ENCODE measurements at regions not wholly inside any gene's neighbourhood (a gene's known extent, or its start where the extent isn't known, plus 50 kb on each side); places are given as distances from the start of the nearest gene placed in this dataset.

DNA sequence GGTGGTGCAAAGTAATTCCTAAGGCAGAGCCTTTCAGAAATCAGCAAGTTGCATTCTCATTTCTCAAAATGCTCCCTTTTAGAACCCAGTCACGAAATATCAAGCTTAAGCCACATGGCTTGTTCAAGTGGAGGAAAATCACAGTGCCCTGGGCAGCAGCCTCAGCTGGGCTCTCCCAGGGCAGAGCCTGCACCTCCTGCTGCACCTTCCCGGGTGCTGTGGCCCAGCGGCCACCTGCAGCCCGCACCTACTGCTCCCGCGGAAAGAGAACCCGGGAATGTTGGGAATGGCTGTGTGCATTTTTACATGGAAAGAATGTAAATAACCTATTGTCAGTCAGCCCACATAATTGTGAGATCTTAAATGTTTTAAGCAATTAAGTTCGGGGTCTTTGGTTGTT lies 396.5 kb upstream of the VSTM2A start:
- TF ChIP-seq, protein P1, sequence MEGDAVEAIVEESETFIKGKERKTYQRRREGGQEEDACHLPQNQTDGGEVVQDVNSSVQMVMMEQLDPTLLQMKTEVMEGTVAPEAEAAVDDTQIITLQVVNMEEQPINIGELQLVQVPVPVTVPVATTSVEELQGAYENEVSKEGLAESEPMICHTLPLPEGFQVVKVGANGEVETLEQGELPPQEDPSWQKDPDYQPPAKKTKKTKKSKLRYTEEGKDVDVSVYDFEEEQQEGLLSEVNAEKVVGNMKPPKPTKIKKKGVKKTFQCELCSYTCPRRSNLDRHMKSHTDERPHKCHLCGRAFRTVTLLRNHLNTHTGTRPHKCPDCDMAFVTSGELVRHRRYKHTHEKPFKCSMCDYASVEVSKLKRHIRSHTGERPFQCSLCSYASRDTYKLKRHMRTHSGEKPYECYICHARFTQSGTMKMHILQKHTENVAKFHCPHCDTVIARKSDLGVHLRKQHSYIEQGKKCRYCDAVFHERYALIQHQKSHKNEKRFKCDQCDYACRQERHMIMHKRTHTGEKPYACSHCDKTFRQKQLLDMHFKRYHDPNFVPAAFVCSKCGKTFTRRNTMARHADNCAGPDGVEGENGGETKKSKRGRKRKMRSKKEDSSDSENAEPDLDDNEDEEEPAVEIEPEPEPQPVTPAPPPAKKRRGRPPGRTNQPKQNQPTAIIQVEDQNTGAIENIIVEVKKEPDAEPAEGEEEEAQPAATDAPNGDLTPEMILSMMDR (IDR thresholded peaks at IDR 0.05), result no peak
- TF ChIP-seq POLR2AphosphoS5 (IDR thresholded peaks at IDR 0.05; ENCODE audit: low read depth, low read length) (no peak), TCF7L2 (IDR thresholded peaks at IDR 0.05; ENCODE audit: low read depth, low read length) (no peak), SIN3A (IDR thresholded peaks at IDR 0.05; ENCODE audit: borderline replicate concordance, insufficient read depth, low read depth, low read length) (no peak)
- TF ChIP-seq, protein P2, sequence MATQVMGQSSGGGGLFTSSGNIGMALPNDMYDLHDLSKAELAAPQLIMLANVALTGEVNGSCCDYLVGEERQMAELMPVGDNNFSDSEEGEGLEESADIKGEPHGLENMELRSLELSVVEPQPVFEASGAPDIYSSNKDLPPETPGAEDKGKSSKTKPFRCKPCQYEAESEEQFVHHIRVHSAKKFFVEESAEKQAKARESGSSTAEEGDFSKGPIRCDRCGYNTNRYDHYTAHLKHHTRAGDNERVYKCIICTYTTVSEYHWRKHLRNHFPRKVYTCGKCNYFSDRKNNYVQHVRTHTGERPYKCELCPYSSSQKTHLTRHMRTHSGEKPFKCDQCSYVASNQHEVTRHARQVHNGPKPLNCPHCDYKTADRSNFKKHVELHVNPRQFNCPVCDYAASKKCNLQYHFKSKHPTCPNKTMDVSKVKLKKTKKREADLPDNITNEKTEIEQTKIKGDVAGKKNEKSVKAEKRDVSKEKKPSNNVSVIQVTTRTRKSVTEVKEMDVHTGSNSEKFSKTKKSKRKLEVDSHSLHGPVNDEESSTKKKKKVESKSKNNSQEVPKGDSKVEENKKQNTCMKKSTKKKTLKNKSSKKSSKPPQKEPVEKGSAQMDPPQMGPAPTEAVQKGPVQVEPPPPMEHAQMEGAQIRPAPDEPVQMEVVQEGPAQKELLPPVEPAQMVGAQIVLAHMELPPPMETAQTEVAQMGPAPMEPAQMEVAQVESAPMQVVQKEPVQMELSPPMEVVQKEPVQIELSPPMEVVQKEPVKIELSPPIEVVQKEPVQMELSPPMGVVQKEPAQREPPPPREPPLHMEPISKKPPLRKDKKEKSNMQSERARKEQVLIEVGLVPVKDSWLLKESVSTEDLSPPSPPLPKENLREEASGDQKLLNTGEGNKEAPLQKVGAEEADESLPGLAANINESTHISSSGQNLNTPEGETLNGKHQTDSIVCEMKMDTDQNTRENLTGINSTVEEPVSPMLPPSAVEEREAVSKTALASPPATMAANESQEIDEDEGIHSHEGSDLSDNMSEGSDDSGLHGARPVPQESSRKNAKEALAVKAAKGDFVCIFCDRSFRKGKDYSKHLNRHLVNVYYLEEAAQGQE (IDR thresholded peaks at IDR 0.05; ENCODE audit: insufficient read depth in 1 of 2, low read depth in 2 of 2, low read length in 1 of 2), result no peak
